GM18951 (cell line): ENCODE measurements at regions not wholly inside any gene's neighbourhood (a gene's known extent, or its start where the extent isn't known, plus 50 kb on each side); places are given as distances from the start of the nearest gene placed in this dataset.

Experiments used
- POLR2A ChIP-seq: IDR thresholded peaks from 4 replicates; pipeline ENCODE4 v1.6.1; 2011; ENCODE audit warnings: mild to moderate bottlenecking; ENCODE audit not compliant: insufficient read length, insufficient read depth; ENCODE audit errors: extremely low read depth
- in situ Hi-C: fragments of 300-500 bp; cut with MboI; formaldehyde crosslinking; loops from one replicate; pipeline ENCODE4 v1.12.0; 2022; ENCODE audit warnings: low sequenced_read_pairs, mixed read lengths, inconsistent platforms; ENCODE audit not compliant: unreplicated experiment

- no peak for TF ChIP-seq POLR2A
- in situ Hi-C loops = no loop called here
These were observed 873.1 kb upstream of the TMPRSS15 start for GRCh38 chr21:19276665-19277064.

GRCh38 chr21:19286876-19287275 is 883.3 kb upstream of the TMPRSS15 start:
- in situ Hi-C loops = no loop called here
- no peak for TF ChIP-seq POLR2A

- in situ Hi-C loops = no loop called here
- TF ChIP-seq POLR2A = no peak
These were observed 886.7 kb upstream of the TMPRSS15 start for GRCh38 chr21:19290328-19290727.

- no peak for TF ChIP-seq POLR2A
- in situ Hi-C loops = no loop called here
These were observed 916.7 kb upstream of the TMPRSS15 start for GRCh38 chr21:19320291-19320690.

GRCh38 chr21:19321688-19322087 is 918.1 kb upstream of the TMPRSS15 start:
- TF ChIP-seq POLR2A = no peak
- in situ Hi-C loops = no loop called here

- no peak for TF ChIP-seq POLR2A
- in situ Hi-C loops = no loop called here
These were observed 918.8 kb upstream of the TMPRSS15 start for GRCh38 chr21:19322360-19322759.

GRCh38 chr21:19326531-19327319 is 923.1 kb upstream of the TMPRSS15 start:
- no peak for TF ChIP-seq POLR2A
- in situ Hi-C loops = no loop called here

- in situ Hi-C loops = no loop called here
- TF ChIP-seq POLR2A = no peak
These were observed 925.4 kb upstream of the TMPRSS15 start for GRCh38 chr21:19328954-19329353.

- in situ Hi-C loops = no loop called here
These were observed 936.7 kb upstream of the TMPRSS15 start for GRCh38 chr21:19340303-19340702.

GRCh38 chr21:19340954-19341353 is 937.4 kb upstream of the TMPRSS15 start:
- in situ Hi-C loops = no loop called here
- no peak for TF ChIP-seq POLR2A

More at GRCh38 chr21:19340303-19340702, 936.7 kb upstream of the TMPRSS15 start:
- no peak for TF ChIP-seq POLR2A

- in situ Hi-C loops = no loop called here
These were observed 940.1 kb upstream of the TMPRSS15 start for GRCh38 chr21:19343711-19344110.

GRCh38 chr21:19350286-19350685 is 946.7 kb upstream of the TMPRSS15 start:
- TF ChIP-seq POLR2A = no peak
- in situ Hi-C loops = no loop called here

More at GRCh38 chr21:19343711-19344110, 940.1 kb upstream of the TMPRSS15 start:
- no peak for TF ChIP-seq POLR2A

- in situ Hi-C loops = no loop called here
- TF ChIP-seq POLR2A = no peak
These were observed 949.7 kb upstream of the TMPRSS15 start for GRCh38 chr21:19353256-19353655.

- TF ChIP-seq POLR2A = no peak
- in situ Hi-C loops = no loop called here
These were observed 965.4 kb upstream of the TMPRSS15 start for GRCh38 chr21:19368944-19369343.
